ENCODE measurements at regions not wholly inside any gene's neighbourhood (a gene's known extent, or its start where the extent isn't known, plus 50 kb on each side); places are given as distances from the start of the nearest gene placed in this dataset.

DNA sequence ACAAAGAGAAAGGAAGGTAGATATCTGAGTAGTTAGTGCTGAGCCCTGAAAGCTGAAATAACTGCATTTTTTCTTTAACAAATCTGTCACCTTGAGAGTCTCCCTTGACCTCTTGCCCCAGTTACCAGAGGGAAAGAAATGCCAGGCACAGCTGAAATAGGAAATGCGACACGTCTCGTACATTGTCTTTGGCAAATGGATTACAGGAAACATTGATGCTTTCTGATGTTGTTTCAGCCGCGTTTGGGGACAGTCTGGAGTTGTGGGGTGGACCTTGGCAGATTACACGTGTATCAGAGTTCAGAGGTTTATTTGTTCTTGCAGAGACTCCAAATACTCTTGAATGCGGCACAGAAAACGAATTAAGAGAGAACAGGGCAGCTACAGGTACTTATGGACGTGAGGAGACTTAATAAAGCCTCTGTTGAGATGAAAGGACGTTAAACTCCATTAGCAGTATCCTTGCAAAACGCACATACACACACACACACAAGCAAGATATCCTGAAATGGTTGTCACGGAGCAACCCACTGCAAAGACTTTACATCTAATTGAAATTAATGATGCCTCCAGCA is 272.8 kb upstream of the RORA start:
- TF ChIP-seq CTCF (IDR thresholded peaks at IDR 0.05) (no peak), ATF3 (CRISPR knock-in tag; conservative IDR thresholded peaks at IDR 0.05) (no peak), NFYB (CRISPR knock-in tag; conservative IDR thresholded peaks at IDR 0.05; ENCODE audit: low read depth) (no peak), MAX (CRISPR knock-in tag; IDR thresholded peaks at IDR 0.05) (no peak), SP1 (CRISPR knock-in tag; conservative IDR thresholded peaks at IDR 0.05) (no peak), IRF2 (CRISPR knock-in tag; IDR thresholded peaks at IDR 0.05; ENCODE audit: borderline replicate concordance, low read depth) (no peak)
- TF ChIP-seq, protein P1, sequence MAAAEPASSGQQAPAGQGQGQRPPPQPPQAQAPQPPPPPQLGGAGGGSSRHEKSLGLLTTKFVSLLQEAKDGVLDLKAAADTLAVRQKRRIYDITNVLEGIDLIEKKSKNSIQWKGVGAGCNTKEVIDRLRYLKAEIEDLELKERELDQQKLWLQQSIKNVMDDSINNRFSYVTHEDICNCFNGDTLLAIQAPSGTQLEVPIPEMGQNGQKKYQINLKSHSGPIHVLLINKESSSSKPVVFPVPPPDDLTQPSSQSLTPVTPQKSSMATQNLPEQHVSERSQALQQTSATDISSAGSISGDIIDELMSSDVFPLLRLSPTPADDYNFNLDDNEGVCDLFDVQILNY (CRISPR knock-in tag; IDR thresholded peaks at IDR 0.05) = no peak

Measured in WTC11 (cell line).